GM12891 (cell line): ENCODE measurements at regions not wholly inside any gene's neighbourhood (a gene's known extent, or its start where the extent isn't known, plus 50 kb on each side); places are given as distances from the start of the nearest gene placed in this dataset.
"Not testable (repeated sequence)": the region's sequence is repeated elsewhere in the genome, so short reads cannot be mapped to it uniquely, and the experiment has no call there.

Experiments
- DNase-seq: peaks from one replicate; pipeline ENCODE4 v3.0.0; 2011; ENCODE audit warnings: low spot score; ENCODE audit not compliant: insufficient read length
- FAIRE-seq: peaks from 2 replicates; lab custom pipeline; 2011; peaks lifted over from hg19 to GRCh38; lab: Jason Lieb, UNC
- PAX5 ChIP-seq: IDR thresholded peaks from 2 replicates; pipeline ENCODE4 v1.6.1; 2011; ENCODE audit warnings: low read length, moderate library complexity, mild to moderate bottlenecking; ENCODE audit not compliant: insufficient read depth, severe bottlenecking
- POLR2A ChIP-seq: IDR thresholded peaks from 2 replicates; pipeline ENCODE4 v1.6.1; 2011; ENCODE audit warnings: low read depth, low read length, control low read depth
- POLR2AphosphoS5 ChIP-seq: IDR thresholded peaks from 2 replicates; pipeline ENCODE4 v1.6.1; 2011; ENCODE audit warnings: low read depth, low read length, control low read depth
- POU2F2 ChIP-seq: IDR thresholded peaks from 2 replicates; pipeline ENCODE4 v1.6.1; 2011; ENCODE audit warnings: low read depth, mild to moderate bottlenecking, control low read depth, low read length, moderate library complexity
- SPI1 ChIP-seq: IDR thresholded peaks from 2 replicates; pipeline ENCODE4 v1.6.1; 2011; ENCODE audit warnings: low read depth, low read length, control low read depth
- TAF1 ChIP-seq: IDR thresholded peaks from 2 replicates; pipeline ENCODE4 v1.6.1; 2011; ENCODE audit warnings: low read depth, low read length, control low read depth

- FAIRE-seq, result no peak
- TF ChIP-seq POU2F2, result no peak
- no peak for TF ChIP-seq POLR2A
- no peak for TF ChIP-seq POLR2AphosphoS5
- TF ChIP-seq SPI1, result no peak
- TF ChIP-seq TAF1, result no peak
- TF ChIP-seq PAX5, result no peak
Measured at GRCh38 chr12:88683628-88684027, 103.4 kb upstream of the KITLG start.

GRCh38 chr12:88681271-88681670 lies 101.0 kb upstream of the KITLG start:
- DNase-seq (no peak), FAIRE-seq (no peak)

More at GRCh38 chr12:88683628-88684027, 103.4 kb upstream of the KITLG start:
- no peak for DNase-seq

GRCh38 chr12:88677464-88677863 lies 97.2 kb upstream of the KITLG start:
- no peak for FAIRE-seq
- no peak for DNase-seq
- TF ChIP-seq POLR2A, result no peak
- no peak for TF ChIP-seq SPI1
- no peak for TF ChIP-seq TAF1
- no peak for TF ChIP-seq PAX5

More at GRCh38 chr12:88681271-88681670, 101.0 kb upstream of the KITLG start:
- no peak for TF ChIP-seq POLR2AphosphoS5
- no peak for TF ChIP-seq POU2F2
- no peak for TF ChIP-seq TAF1
- TF ChIP-seq PAX5, result no peak
- no peak for TF ChIP-seq SPI1
- no peak for TF ChIP-seq POLR2A

- FAIRE-seq, DNase-seq: not testable (repeated sequence)
Measured at GRCh38 chr12:88667615-88668014, 87.3 kb upstream of the KITLG start.

- FAIRE-seq (no peak), DNase-seq (no peak)
- no peak for TF ChIP-seq TAF1
- no peak for TF ChIP-seq SPI1
- no peak for TF ChIP-seq PAX5
Measured at GRCh38 chr12:88665071-88665470, 84.8 kb upstream of the KITLG start.

GRCh38 chr12:88662961-88663360 lies 82.7 kb upstream of the KITLG start:
- FAIRE-seq (no peak), DNase-seq (no peak)
- TF ChIP-seq POLR2AphosphoS5, result no peak
- no peak for TF ChIP-seq POLR2A
- no peak for TF ChIP-seq PAX5
- TF ChIP-seq POU2F2, result no peak
- TF ChIP-seq TAF1, result no peak
- TF ChIP-seq SPI1, result no peak

- DNase-seq (no peak), FAIRE-seq (no peak)
- TF ChIP-seq SPI1 (no peak), POLR2AphosphoS5 (no peak), TAF1 (no peak), PAX5 (no peak), POU2F2 (no peak), POLR2A (no peak)
Measured at GRCh38 chr12:88662093-88662492, 81.8 kb upstream of the KITLG start.

GRCh38 chr12:88658009-88658408 lies 77.7 kb upstream of the KITLG start:
- DNase-seq, result no peak
- TF ChIP-seq PAX5 (no peak), POLR2AphosphoS5 (no peak), POLR2A (no peak), SPI1 (no peak), POU2F2 (no peak), TAF1 (no peak)
- FAIRE-seq, result no peak

GRCh38 chr12:88650715-88651114 lies 70.4 kb upstream of the KITLG start:
- no peak for TF ChIP-seq POLR2A
- no peak for TF ChIP-seq PAX5
- TF ChIP-seq TAF1, result no peak
- no peak for TF ChIP-seq POLR2AphosphoS5
- TF ChIP-seq POU2F2, result no peak
- TF ChIP-seq SPI1, result no peak
- DNase-seq (no peak), FAIRE-seq (no peak)

GRCh38 chr12:88648625-88649024 lies 68.4 kb upstream of the KITLG start:
- DNase-seq (no peak), FAIRE-seq (no peak)
- TF ChIP-seq POU2F2 (no peak), SPI1 (no peak), PAX5 (no peak), POLR2AphosphoS5 (no peak), TAF1 (no peak), POLR2A (no peak)

- FAIRE-seq (no peak), DNase-seq (no peak)
- TF ChIP-seq TAF1 (no peak), POLR2A (no peak), PAX5 (no peak), POLR2AphosphoS5 (no peak), SPI1 (no peak), POU2F2 (no peak)
Measured at GRCh38 chr12:88646824-88647223, 66.6 kb upstream of the KITLG start.
